ENCODE measurements at regions not wholly inside any gene's neighbourhood (a gene's known extent, or its start where the extent isn't known, plus 50 kb on each side); places are given as distances from the start of the nearest gene placed in this dataset.

GRCh38 chr2:82690757-82691411 is 1768.2 kb downstream of the SUCLG1 start:
- DNase-seq (ENCODE audit: low read depth), result no peak

- peak; percentile 11 for DNase-seq (ENCODE audit: low read depth)
Observed at GRCh38 chr2:82675186-82675585, 1783.9 kb downstream of the SUCLG1 start.

DNA sequence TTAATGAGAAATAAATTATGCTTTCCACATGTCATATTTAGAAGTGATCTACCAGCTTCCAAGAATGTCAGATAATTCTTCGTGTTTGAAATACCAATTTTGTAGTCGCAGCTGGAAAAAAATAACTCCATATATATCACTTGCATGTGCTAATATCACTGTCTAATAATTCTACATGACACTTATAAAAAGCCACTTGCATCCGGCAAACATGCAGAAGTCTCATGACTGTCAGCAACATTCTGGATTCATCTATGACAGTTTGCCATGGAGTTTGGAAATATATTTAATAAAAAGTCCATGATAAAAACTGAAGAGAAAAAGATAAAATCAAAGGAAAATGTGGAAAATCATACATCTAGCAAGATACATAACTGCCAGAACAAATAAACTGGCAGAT is 1784.4 kb downstream of the SUCLG1 start:
- no peak for DNase-seq (ENCODE audit: low read depth)

GRCh38 chr2:82667491-82667890 is 1791.6 kb downstream of the SUCLG1 start:
- DNase-seq (ENCODE audit: low read depth), result no peak

- DNase-seq (ENCODE audit: low read depth), result no peak
Observed at GRCh38 chr2:82665691-82666090, 1793.4 kb downstream of the SUCLG1 start.

DNA sequence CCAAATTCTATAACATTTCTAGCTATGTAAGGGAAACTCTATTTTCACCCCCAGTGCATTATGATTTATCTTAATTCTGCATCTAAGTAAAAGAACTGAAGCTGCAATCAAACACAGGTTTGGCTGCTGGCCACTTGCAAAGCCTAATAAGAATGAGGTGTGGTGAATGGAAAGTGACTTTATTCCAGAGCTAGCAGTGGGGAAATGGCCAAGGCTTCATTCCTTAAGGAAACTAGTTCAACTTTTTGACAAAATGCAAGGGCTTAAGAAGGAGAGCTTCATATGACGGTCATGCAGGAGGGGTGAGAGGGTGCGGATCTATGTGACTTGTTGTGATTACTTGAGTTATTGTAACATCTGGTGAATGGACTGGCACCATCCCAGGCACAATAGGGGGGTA is 1802.0 kb downstream of the SUCLG1 start:
- no peak for DNase-seq (ENCODE audit: low read depth)

DNA sequence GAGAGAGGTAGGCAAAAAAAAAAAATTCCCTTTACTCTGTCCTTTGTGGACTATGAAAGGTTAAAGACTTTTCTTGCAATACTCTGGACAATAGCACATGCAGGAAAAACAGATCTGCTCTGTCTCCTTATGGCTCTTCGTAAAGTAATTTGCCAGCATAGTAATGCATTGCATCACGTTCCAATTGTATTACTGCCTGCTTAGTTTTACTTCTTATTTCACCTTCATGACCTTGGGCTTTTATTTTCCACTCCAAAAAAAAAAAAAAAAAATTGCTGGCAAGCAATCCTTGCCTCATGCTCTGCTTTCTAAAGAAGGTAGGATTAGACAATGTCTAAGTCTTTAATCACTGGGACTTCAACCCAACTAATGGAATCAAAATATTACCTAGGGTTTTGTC is 1802.7 kb downstream of the SUCLG1 start:
- no peak for DNase-seq (ENCODE audit: low read depth)

- DNase-seq (ENCODE audit: low read depth), result no peak
Observed at GRCh38 chr2:82652117-82652516, 1807.0 kb downstream of the SUCLG1 start.

GRCh38 chr2:82650038-82650437 is 1809.0 kb downstream of the SUCLG1 start:
- DNase-seq (ENCODE audit: low read depth), result no peak

DNA sequence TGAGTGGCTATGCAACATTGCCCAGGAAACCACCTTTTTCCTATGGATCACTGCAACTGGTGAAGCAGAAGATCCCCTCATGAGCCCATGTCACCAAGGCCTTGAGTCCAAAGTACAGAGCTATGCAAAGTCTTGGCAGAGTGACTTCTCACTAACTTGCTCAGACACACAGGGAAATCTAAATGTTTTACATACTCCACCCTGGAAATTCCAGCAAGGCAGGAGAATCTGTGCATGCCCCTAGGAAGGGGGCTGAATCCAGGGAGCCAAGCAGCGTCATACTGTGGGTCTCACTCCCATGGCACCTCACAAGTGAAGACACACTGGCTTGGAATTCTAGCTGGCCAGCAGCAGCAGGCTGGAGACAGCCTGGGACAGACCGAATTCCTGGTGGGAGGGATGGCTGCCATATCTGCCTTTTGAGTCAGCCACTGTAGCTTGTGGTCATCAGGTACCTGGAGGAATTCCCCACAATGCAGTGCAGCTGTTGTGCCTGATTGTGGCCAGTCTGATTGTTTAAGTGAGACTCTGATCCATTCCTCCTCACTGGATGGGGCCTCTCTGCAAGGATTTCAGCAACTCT is 1817.4 kb downstream of the SUCLG1 start:
- DNase-seq (ENCODE audit: low read depth), result no peak

- no peak for DNase-seq (ENCODE audit: low read depth)
Observed at GRCh38 chr2:82636402-82637020, 1822.6 kb downstream of the SUCLG1 start.

- peak; percentile 9 for DNase-seq (ENCODE audit: low read depth)
Observed at GRCh38 chr2:82599021-82599420, 1860.1 kb downstream of the SUCLG1 start.

- no peak for DNase-seq (ENCODE audit: low read depth)
Observed at GRCh38 chr2:82596581-82596980, 1862.5 kb downstream of the SUCLG1 start.

GRCh38 chr2:82591718-82592117 is 1867.4 kb downstream of the SUCLG1 start:
- DNase-seq (ENCODE audit: low read depth), result no peak

GRCh38 chr2:82576656-82577055 is 1882.4 kb downstream of the SUCLG1 start:
- DNase-seq (ENCODE audit: low read depth), result no peak

DNA sequence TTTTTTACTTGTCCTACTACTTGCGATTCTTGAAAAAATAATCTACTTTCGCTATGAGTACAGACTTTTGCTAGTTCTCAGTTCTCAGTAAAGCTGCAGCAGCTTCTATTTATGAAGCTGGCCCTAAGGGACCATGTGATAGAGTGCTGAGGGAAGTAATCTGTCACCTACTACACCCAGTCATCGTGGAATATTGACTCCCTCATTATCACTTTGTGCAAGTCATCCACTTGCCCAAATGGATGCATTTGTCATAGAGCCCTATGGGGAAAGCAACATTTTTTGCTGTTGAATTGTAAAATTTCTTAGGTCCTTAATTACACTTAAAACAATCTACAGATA is 1919.8 kb downstream of the SUCLG1 start:
- no peak for DNase-seq (ENCODE audit: low read depth)

DNA sequence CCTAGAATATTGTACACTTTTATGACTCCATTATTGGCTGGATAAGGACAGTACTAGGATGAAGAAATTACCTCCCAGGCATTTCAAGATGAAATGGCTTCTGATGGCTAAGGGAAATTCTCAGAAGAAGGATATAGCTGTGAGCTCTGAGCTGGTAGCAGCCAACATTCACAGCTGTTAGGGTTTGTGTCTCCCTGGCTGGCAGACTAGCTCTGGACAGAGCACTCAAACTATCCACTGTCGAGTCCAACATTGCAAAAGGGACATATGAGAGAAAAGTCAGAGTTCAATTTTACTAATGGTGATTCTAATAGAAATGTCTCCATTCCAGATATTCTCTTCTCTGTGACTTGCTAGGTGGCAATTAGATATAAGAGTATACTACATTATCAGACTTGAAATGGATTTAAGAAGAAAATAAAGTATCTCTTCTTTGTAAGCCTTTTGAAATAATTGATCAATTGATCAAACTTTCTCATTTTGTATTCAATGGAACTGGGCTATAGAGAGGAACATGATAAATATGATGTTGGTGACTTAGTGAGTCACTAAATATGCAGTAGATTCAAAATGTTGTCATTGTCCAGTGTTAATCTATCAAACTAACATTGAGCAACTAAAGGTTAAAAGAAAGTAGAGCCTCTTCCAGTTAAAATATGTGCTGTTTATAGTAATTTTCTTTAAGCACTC is 1920.3 kb downstream of the SUCLG1 start:
- DNase-seq (ENCODE audit: low read depth), result no peak

DNA sequence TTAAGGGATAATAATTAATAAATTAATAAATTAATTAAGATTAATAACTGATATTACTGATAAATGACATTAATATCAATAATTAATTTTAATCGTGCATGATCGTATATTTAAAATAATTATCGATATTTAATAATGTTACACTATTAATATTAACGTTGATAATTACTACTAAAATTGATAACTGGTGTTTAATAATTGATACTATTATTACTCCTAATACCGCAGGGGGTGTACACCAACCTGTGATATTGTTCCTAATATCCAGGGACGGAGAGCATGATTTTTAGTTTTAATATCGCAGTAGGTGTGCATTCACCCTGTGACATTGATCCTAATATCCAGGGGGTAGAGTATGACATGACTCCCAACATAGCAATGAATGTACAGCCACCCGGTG is 1930.8 kb downstream of the SUCLG1 start:
- no peak for DNase-seq (ENCODE audit: low read depth)

DNA sequence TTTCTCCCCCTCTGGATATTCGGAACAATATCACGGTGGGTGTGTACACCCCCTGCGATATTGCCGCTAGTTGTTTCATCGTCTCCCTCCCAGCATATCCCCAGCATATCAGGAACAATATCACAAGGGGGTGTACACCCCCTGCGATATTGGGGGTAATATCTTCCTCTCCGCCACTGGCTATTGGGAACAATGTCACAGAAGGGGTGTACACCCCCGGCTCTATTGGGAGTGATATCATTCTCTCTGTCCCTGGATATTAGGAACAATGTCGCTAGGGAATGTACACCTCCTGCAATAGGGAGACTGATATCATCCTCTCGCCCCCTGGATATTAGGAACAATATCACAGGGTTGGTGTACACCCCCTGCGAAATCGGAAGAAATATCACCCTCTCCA is 1932.0 kb downstream of the SUCLG1 start:
- DNase-seq (ENCODE audit: low read depth), result no peak

GRCh38 chr2:82526277-82526676 is 1932.8 kb downstream of the SUCLG1 start:
- no peak for DNase-seq (ENCODE audit: low read depth)

DNA sequence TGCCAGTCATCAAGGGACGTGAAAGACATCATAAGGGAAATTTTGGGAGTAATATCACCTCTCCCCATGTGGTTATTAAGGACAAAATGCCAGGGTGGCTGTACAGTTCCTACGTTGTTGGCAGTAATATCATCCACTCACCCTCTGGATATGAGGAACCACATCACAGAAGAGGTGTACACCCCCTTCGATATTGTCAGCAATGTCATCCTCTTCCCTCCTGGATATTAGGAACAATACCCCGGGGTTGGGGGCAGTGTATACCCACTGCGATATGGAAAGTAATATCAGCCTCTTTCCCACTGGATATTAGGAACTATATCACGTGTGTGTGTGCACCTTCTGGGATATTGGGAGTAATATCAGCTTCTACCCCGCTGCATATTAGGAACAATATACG is 1933.3 kb downstream of the SUCLG1 start:
- DNase-seq (ENCODE audit: low read depth), result no peak

DNA sequence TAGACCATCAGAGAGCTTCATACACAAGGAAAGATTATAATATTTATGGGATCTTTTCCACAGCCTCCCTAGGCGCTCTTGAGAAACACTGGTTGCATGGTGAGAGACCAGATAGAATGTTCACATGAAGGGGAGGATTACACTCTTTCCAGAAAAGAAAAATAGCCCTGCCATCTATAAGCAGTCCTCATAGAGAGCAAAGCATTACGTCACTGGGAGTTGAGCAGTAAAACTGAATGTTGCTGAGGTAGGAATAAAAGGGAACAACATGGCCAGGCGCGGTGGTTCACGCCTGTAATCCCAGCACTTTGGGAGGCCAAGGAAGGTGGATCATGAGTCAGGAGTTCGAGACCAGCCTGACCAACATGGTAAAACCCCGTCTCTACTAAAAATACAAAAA is 1934.3 kb downstream of the SUCLG1 start:
- DNase-seq (ENCODE audit: low read depth), result no peak

DNA sequence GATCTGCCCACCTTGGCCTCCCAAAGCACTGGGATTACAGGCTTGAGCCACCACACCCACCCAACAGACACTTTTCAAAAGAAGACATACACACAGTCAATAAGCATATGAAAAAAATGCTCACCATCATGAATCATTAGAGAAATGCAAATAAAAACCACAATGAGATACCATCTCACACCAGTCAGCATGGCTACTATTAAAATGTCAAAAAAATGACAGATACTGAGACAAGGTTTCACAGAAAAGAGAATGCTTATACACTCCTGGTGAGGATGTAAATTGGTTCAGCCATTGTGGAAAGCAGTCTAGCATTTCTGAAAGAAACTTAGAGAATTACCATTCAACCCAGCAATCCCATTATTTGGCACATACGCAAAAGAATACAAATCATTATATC is 1947.2 kb downstream of the SUCLG1 start:
- DNase-seq (ENCODE audit: low read depth), result no peak

Measured in HS-27A (cell line).